K562 (cell line): ENCODE measurements at regions not wholly inside any gene's neighbourhood (a gene's known extent, or its start where the extent isn't known, plus 50 kb on each side); places are given as distances from the start of the nearest gene placed in this dataset.

Experiments
- ATF3 ChIP-seq, 2 experiments: fragments of 450-650 bp in 1 of 2; sonication (generic) in 1 of 2; formaldehyde crosslinking in 1 of 2; IDR thresholded peaks in 1 of 2; conservative IDR thresholded peaks in 1 of 2; 2 replicates each; pipeline versions ENCODE4 v1.6.1 to v1.8.1; 2016 to 2023; ENCODE audit warnings: mild to moderate bottlenecking in 2 of 2, moderate library complexity in 2 of 2, inconsistent platforms in 1 of 2, missing genetic modification reagents in 1 of 2
- BDP1 ChIP-seq: IDR thresholded peaks from 3 replicates; pipeline ENCODE4 v1.6.1; 2011; ENCODE audit not compliant: insufficient read length, insufficient read depth
- BRF2 ChIP-seq: IDR thresholded peaks from 3 replicates; pipeline ENCODE4 v1.6.1; 2011; ENCODE audit warnings: borderline replicate concordance, mild to moderate bottlenecking; ENCODE audit not compliant: insufficient read length, insufficient read depth
- CEBPB ChIP-seq: fragments of 450-650 bp; IDR thresholded peaks from 2 replicates; pipeline ENCODE4 v1.6.1; 2016; ENCODE audit warnings: missing genetic modification characterization, missing compliant biosample characterization
- CTCF ChIP-seq, 3 experiments: IDR thresholded peaks in 2 of 3; conservative IDR thresholded peaks in 1 of 3; 2 replicates each; pipeline ENCODE4 v1.5.1; 2011 to 2012; ENCODE audit warnings: low read length in 3 of 3, mild to moderate bottlenecking in 3 of 3, control low read depth in 2 of 3, improper control_type of control experiment in 1 of 3, inconsistent platforms in 1 of 3, low read depth in 1 of 3, mixed read lengths in 1 of 3, moderate library complexity in 1 of 3; ENCODE audit not compliant: insufficient read depth in 2 of 3
- KLF10 ChIP-seq: fragments of 250-450 bp; sonication (Bioruptor Pico); IDR thresholded peaks from 2 replicates; pipeline ENCODE4 v1.6.1; 2021; ENCODE audit warnings: matching md5 sums
- MYBL2 ChIP-seq, 2 experiments: fragments of 450-650 bp in 1 of 2; sonication (generic) in 1 of 2; formaldehyde crosslinking in 1 of 2; IDR thresholded peaks; 2 replicates each; pipeline versions ENCODE4 v1.6.1 to v1.8.1; 2017 to 2022; ENCODE audit warnings: borderline replicate concordance in 1 of 2, inconsistent platforms in 1 of 2, low read depth in 1 of 2, mild to moderate bottlenecking in 1 of 2, missing genetic modification reagents in 1 of 2, moderate library complexity in 1 of 2
- NBN ChIP-seq: fragments of 450-650 bp; IDR thresholded peaks from 2 replicates; pipeline ENCODE4 v1.6.1; 2016; ENCODE audit warnings: low read depth, mild to moderate bottlenecking
- ZBTB7A ChIP-seq: IDR thresholded peaks from 2 replicates; pipeline ENCODE4 v1.6.1; 2011; ENCODE audit warnings: low read depth, mild to moderate bottlenecking, low read length, moderate library complexity, borderline replicate concordance; ENCODE audit not compliant: control insufficient read depth
- ZNF274 ChIP-seq: IDR thresholded peaks from 2 replicates; pipeline ENCODE4 v1.6.1; 2011; ENCODE audit warnings: low read depth, mild to moderate bottlenecking, low read length, moderate library complexity, borderline replicate concordance
- ZNF324 ChIP-seq: fragments of 250-450 bp; sonication (Bioruptor Pico); IDR thresholded peaks from 2 replicates; pipeline ENCODE4 v1.4.0; 2020; ENCODE audit warnings: mild to moderate bottlenecking

GRCh38 chr3:59547874-59548273 is 498.0 kb upstream of the CFAP20DC start:
- TF ChIP-seq ATF3 (IDR thresholded peaks at IDR 0.05): no peak
- TF ChIP-seq ATF3 (CRISPR knock-in tag; conservative IDR thresholded peaks at IDR 0.05): no peak
- TF ChIP-seq CTCF (IDR thresholded peaks at IDR 0.05 in 2 of 3, conservative IDR thresholded peaks at IDR 0.05 in 1 of 3; ENCODE audit: insufficient read depth in 2 of 3, low read depth in 1 of 3, low read length in 3 of 3): no peak
- no peak for TF ChIP-seq NBN
- TF ChIP-seq MYBL2 (IDR thresholded peaks at IDR 0.05; ENCODE audit: low read depth): no peak
- TF ChIP-seq MYBL2 (CRISPR knock-in tag; IDR thresholded peaks at IDR 0.05; ENCODE audit: borderline replicate concordance): no peak
- no peak for TF ChIP-seq BRF2
- no peak for TF ChIP-seq ZNF274
- no peak for TF ChIP-seq CEBPB (tag)
- TF ChIP-seq ZNF324 (CRISPR knock-in tag): no peak
- no peak for TF ChIP-seq BDP1
- no peak for TF ChIP-seq ZBTB7A
- no peak for TF ChIP-seq KLF10
